ENCODE measurements at regions not wholly inside any gene's neighbourhood (a gene's known extent, or its start where the extent isn't known, plus 50 kb on each side); places are given as distances from the start of the nearest gene placed in this dataset.

DNA sequence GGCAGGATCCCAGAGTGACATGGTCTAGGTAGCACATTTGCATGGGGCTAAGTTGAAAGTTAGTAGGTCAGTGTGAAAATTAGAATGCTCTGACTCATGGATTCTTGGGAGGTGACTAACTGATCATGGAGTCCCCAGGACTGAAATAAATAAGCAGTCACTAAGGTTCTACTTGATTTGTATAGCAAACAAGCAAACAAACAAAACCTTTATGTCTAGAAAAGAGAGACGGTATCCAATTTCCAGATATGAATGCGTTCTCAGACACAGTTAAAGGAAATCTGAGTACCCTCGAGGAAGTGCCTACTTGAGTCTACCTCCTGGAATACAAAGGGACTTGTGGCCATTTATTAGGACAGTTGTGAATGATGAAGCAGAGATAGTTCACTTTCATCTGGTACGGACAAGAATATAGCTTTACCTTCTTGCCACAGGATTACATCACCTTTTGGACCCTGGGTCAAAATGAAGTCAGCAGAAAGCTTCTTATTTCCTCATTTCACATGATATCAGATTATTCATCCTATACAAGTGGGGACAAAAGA, 54.3 kb upstream of the AGPS start:
- no peak overlapping the region for H3K4me3 ChIP-seq (ENCODE audit: low read length)
- TF ChIP-seq, protein P1, sequence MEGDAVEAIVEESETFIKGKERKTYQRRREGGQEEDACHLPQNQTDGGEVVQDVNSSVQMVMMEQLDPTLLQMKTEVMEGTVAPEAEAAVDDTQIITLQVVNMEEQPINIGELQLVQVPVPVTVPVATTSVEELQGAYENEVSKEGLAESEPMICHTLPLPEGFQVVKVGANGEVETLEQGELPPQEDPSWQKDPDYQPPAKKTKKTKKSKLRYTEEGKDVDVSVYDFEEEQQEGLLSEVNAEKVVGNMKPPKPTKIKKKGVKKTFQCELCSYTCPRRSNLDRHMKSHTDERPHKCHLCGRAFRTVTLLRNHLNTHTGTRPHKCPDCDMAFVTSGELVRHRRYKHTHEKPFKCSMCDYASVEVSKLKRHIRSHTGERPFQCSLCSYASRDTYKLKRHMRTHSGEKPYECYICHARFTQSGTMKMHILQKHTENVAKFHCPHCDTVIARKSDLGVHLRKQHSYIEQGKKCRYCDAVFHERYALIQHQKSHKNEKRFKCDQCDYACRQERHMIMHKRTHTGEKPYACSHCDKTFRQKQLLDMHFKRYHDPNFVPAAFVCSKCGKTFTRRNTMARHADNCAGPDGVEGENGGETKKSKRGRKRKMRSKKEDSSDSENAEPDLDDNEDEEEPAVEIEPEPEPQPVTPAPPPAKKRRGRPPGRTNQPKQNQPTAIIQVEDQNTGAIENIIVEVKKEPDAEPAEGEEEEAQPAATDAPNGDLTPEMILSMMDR (conservative IDR thresholded peaks at IDR 0.05; ENCODE audit: low read length) = no peak
- peak; percentile 67 for DNase-seq (ENCODE audit: low read depth)

DNA sequence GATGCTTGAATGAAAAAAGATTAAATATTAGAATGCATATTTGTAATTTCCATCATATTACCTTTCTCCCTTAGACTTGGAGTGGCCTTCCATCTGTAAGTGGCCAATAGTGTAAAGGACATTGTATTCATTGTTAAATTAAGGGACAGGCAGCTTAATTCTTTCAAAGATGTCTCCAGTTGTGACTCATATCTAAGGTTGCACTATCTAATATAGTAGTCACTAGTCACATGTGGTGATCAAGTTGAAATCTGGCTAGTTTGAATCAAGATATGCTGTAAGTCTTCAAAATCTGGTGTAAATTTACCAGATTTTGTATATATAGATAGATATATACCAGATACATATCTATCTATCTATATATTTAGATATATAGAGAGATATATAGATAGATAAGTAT, 52.4 kb upstream of the AGPS start:
- no peak overlapping the region for H3K4me3 ChIP-seq (ENCODE audit: low read length)
- DNase-seq (ENCODE audit: low read depth) = no peak
- TF ChIP-seq, protein P1 (conservative IDR thresholded peaks at IDR 0.05; ENCODE audit: low read length) = no peak

DNA sequence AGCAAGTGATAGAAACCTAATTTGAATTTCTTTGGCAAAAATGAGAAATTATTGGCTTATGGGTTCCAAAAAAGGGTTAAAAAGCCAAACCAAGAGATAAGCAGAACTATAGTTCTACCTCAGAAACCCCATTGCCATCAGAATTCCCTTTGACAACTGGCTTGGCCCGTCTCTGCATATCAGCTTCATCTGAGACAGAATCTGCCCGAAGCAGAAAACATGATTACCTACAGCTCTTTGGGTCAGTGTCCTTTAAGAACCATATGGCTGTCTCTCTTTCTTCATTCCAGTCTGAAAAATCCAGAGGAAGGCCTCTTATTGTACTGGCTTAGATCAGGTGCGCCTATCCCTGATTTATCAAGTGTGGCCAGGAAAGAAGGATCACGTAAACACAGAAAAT, 49.8 kb upstream of the AGPS start:
- TF ChIP-seq, protein P1 (conservative IDR thresholded peaks at IDR 0.05; ENCODE audit: low read length) = no peak
- no peak for DNase-seq (ENCODE audit: low read depth)
- H3K4me3 ChIP-seq (ENCODE audit: low read length) = no peak overlapping the region

Measured in AG10803 (cell line).